PC-9 (cell line): ENCODE measurements at regions not wholly inside any gene's neighbourhood (a gene's known extent, or its start where the extent isn't known, plus 50 kb on each side); places are given as distances from the start of the nearest gene placed in this dataset.

Source experiments
- EZH2 ChIP-seq: fragments of 200-600 bp; sonication (generic); IDR thresholded peaks from 2 replicates; pipeline ENCODE4 v1.8.0; 2017; ENCODE audit warnings: antibody characterized with exemption, low read depth
- TF ChIP-seq, protein P1 (sequence below): fragments of 200-600 bp; sonication (generic); conservative IDR thresholded peaks from 2 replicates; pipeline ENCODE4 v1.6.1; 2017; ENCODE audit warnings: mixed run types, antibody characterized with exemption, mild to moderate bottlenecking, moderate library complexity

GRCh38 chr11:71200172-71200716, 52.1 kb downstream of the SHANK2 start:
- TF ChIP-seq, protein P1, sequence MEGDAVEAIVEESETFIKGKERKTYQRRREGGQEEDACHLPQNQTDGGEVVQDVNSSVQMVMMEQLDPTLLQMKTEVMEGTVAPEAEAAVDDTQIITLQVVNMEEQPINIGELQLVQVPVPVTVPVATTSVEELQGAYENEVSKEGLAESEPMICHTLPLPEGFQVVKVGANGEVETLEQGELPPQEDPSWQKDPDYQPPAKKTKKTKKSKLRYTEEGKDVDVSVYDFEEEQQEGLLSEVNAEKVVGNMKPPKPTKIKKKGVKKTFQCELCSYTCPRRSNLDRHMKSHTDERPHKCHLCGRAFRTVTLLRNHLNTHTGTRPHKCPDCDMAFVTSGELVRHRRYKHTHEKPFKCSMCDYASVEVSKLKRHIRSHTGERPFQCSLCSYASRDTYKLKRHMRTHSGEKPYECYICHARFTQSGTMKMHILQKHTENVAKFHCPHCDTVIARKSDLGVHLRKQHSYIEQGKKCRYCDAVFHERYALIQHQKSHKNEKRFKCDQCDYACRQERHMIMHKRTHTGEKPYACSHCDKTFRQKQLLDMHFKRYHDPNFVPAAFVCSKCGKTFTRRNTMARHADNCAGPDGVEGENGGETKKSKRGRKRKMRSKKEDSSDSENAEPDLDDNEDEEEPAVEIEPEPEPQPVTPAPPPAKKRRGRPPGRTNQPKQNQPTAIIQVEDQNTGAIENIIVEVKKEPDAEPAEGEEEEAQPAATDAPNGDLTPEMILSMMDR: no peak
- TF ChIP-seq EZH2: no peak
